Esophagus squamous epithelium (tissue), 5 donors: ENCODE measurements at regions not wholly inside any gene's neighbourhood (a gene's known extent, or its start where the extent isn't known, plus 50 kb on each side); places are given as distances from the start of the nearest gene placed in this dataset.

Experiments used
- DNase-seq: peaks from one replicate; lab custom pipeline; 2025; lab: John Stamatoyannopoulos, UW
- H3K27ac ChIP-seq, 4 donors: fragments of 200-600 bp; sonication (generic); one replicate each; pipeline ENCODE4 v1.5.1; 2016 to 2019; ENCODE audit warnings: mild to moderate bottlenecking in 1 of 4
- H3K27me3 ChIP-seq, 4 donors: fragments of 200-600 bp; sonication (generic); 1 replicate in 3 of 4; 2 replicates in 1 of 4; pipeline versions ENCODE4 v1.5.1 to v1.6.0; 2017 to 2021; ENCODE audit warnings: antibody characterized with exemption in 1 of 4
- H3K36me3 ChIP-seq, 3 donors: fragments of 200-600 bp; sonication (generic); one replicate each; pipeline ENCODE4 v1.5.1; 2016 to 2019
- H3K4me1 ChIP-seq, 3 donors: fragments of 200-600 bp; sonication (generic); one replicate each; pipeline ENCODE4 v1.5.1; 2017 to 2019
- H3K4me3 ChIP-seq, 4 donors: fragments of 200-600 bp; sonication (generic); 1 replicate in 3 of 4; 2 replicates in 1 of 4; pipeline ENCODE4 v1.5.1; 2016 to 2019; ENCODE audit warnings: mild to moderate bottlenecking in 2 of 4, moderate library complexity in 1 of 4
- H3K9me3 ChIP-seq, 3 donors: fragments of 200-600 bp; sonication (generic); one replicate each; pipeline ENCODE4 v1.5.1; 2016 to 2019
- CTCF ChIP-seq, 6 experiments: fragments of 450-650 bp in 4 of 6; fragments of 200-600 bp in 2 of 6; sonication (generic) in 2 of 6; IDR thresholded peaks; one replicate each; pipeline ENCODE4 v1.5.1; 2016 to 2019; ENCODE audit warnings: antibody characterized with exemption in 6 of 6, mild to moderate bottlenecking in 4 of 6, moderate library complexity in 4 of 6
- POLR2A ChIP-seq, 4 donors: fragments of 450-650 bp; IDR thresholded peaks; one replicate each; pipeline ENCODE4 v1.6.1; 2017; ENCODE audit warnings: antibody characterized with exemption in 4 of 4, mild to moderate bottlenecking in 4 of 4, moderate library complexity in 3 of 4
- WGBS, 2 donors: methylation state at CpG; one replicate each; pipeline ENCODE4 v1.1.5; 2018; 5-methylcytosine and 5-hydroxymethylcytosine counted together
- intact Hi-C: fragments of 100-400 bp; cut with DNase I; formaldehyde crosslinking; loops from one replicate; pipeline ENCODE4 v1.15.0; 2022
- donor health status: DM: yes; HTN: yes; CAD: no.

DNA sequence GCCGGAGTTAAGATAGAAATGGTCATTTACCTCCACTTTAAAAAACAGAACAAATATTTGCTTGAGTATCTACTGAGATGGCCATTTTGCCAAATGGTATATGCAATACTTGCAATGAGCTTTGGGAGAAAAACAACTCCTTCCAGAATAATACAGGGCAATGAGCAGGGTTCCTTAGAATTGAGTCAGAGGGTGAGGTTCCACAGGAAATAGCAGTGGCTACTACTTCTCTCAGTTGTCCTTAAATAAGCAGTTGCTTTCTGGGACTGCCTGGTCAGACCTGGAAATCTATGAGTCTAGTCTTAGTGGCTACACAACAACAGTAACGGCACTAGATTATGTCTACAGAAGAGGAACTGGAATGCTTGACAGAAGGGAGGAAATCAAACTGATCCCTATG, 80.9 kb upstream of the CCDC85A start:
- Histone ChIP-seq H3K4me1 (no peaks in the 10 kb centered on the region), H3K9me3 (no peaks in the 10 kb centered on the region), H3K27me3 (no peaks in the 10 kb centered on the region), H3K27ac (no peak overlapping the region), H3K36me3 (no peaks in the 10 kb centered on the region), H3K4me3 (no peak overlapping the region)
- 76 to 91% methylated on average over 2 of the region's 2 CpGs for WGBS, 2 donors
- TF ChIP-seq POLR2A (IDR thresholded peaks at IDR 0.05) (no peak), CTCF (IDR thresholded peaks at IDR 0.05) (no peak)
- intact Hi-C loops: no loop called here
- DNase-seq: no peak

GRCh38 chr2:56104962-56105361, 78.8 kb upstream of the CCDC85A start:
- DNase-seq: no peak
- H3K27ac ChIP-seq: no peak overlapping the region
- no peak for TF ChIP-seq POLR2A (IDR thresholded peaks at IDR 0.05)
- TF ChIP-seq CTCF (IDR thresholded peaks at IDR 0.05): no peak
- H3K4me1 ChIP-seq: no peaks in the 10 kb centered on the region
- no peaks in the 10 kb centered on the region for H3K36me3 ChIP-seq
- intact Hi-C loops: no loop called here
- H3K9me3 ChIP-seq: no peaks in the 10 kb centered on the region
- WGBS, 2 donors: 80 to 85% methylated on average over 1 of the region's 1 CpG
- no peaks in the 10 kb centered on the region for H3K27me3 ChIP-seq
- H3K4me3 ChIP-seq: no peak overlapping the region

- TF ChIP-seq POLR2A (IDR thresholded peaks at IDR 0.05) (no peak), CTCF (IDR thresholded peaks at IDR 0.05) (no peak)
- no peaks in the 10 kb centered on the region for H3K4me1 ChIP-seq
- 58 to 60% methylated on average over 3 of the region's 3 CpGs for WGBS, 2 donors
- intact Hi-C loops: no loop called here
- no peak overlapping the region for H3K27ac ChIP-seq
- no peaks in the 10 kb centered on the region for H3K27me3 ChIP-seq
- H3K9me3 ChIP-seq: no peaks in the 10 kb centered on the region
- H3K36me3 ChIP-seq: no peaks in the 10 kb centered on the region
- no peak for DNase-seq
- no peak overlapping the region for H3K4me3 ChIP-seq
These were observed 76.1 kb upstream of the CCDC85A start for GRCh38 chr2:56107502-56108220.

DNA sequence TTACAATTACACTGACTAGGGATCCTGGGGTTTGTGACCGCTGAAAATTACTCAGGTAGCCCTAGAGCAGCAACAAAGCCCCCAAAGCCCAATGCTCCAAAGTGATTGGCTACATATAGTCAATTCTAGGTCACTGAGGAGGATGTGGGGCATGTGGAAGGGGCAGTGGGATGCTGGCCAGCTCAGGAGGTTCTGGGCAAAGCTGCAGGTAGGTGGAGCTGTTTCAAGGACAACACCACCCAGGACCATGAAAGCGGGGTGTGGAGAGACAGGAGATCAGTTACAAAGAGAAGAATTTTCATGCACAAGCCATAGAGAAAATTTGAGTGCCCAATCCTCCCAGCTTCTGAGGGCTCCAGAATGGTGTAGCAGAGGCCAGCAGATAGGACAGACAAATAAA, 75.0 kb upstream of the CCDC85A start:
- Histone ChIP-seq H3K4me1 (no peaks in the 10 kb centered on the region), H3K27ac (no peak overlapping the region), H3K9me3 (no peaks in the 10 kb centered on the region), H3K4me3 (no peak overlapping the region), H3K36me3 (no peaks in the 10 kb centered on the region), H3K27me3 (no peaks in the 10 kb centered on the region)
- TF ChIP-seq POLR2A (IDR thresholded peaks at IDR 0.05): no peak
- TF ChIP-seq CTCF (IDR thresholded peaks at IDR 0.05): no peak
- intact Hi-C loops: no loop called here
- no peak for DNase-seq
- WGBS, 2 donors: 31 to 51% methylated on average over 2 of the region's 2 CpGs

DNA sequence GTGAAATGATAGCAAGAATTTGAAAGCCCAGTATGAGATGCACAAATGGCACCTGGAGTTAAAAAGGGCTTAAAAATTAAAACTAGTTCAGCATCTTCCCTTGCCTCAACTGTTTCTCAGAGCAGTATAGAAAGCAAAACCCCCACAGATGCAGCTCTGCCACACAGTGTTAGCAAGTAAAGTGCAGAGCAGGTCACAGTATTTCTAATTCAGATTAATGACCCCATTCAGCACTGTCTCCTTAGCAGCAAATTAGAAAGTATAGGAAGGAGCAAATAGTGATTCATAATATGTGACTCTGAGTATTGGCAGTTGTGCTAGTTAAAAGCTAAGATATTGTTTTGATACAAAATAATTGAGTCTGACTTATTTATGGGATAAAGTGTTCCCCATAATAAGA, 73.8 kb upstream of the CCDC85A start:
- no peak for TF ChIP-seq POLR2A (IDR thresholded peaks at IDR 0.05)
- no peak for TF ChIP-seq CTCF (IDR thresholded peaks at IDR 0.05)
- no peaks in the 10 kb centered on the region for H3K4me1 ChIP-seq
- DNase-seq: no peak
- no peaks in the 10 kb centered on the region for H3K9me3 ChIP-seq
- no peaks in the 10 kb centered on the region for H3K36me3 ChIP-seq
- no peak overlapping the region for H3K4me3 ChIP-seq
- intact Hi-C loops: no loop called here
- H3K27ac ChIP-seq: no peak overlapping the region
- no peaks in the 10 kb centered on the region for H3K27me3 ChIP-seq
